HG02642 (cell line): ENCODE measurements at regions not wholly inside any gene's neighbourhood (a gene's known extent, or its start where the extent isn't known, plus 50 kb on each side); places are given as distances from the start of the nearest gene placed in this dataset.
A peak's percentile ranks its signal among the peaks of the same experiment; 100 is the strongest.
"Not testable (repeated sequence)": the region's sequence is repeated elsewhere in the genome, so short reads cannot be mapped to it uniquely, and the experiment has no call there.

Source experiments
- ATAC-seq: cut with Tn5 transposase; IDR thresholded peaks from one replicate; pipeline ENCODE4 v1.9.1; 2021; ENCODE audit warnings: mild to moderate bottlenecking; ENCODE audit not compliant: unreplicated experiment, poor library complexity

- ATAC-seq = no peak
Observed at GRCh38 chr1:222195857-222196256, 352.0 kb downstream of the HHIPL2 start.

- no peak for ATAC-seq
Observed at GRCh38 chr1:222189218-222189617, 358.7 kb downstream of the HHIPL2 start.

GRCh38 chr1:222187566-222188332 lies 360.2 kb downstream of the HHIPL2 start:
- ATAC-seq = no peak

GRCh38 chr1:222182641-222183040 lies 365.3 kb downstream of the HHIPL2 start:
- no peak for ATAC-seq

- ATAC-seq = no peak
Observed at GRCh38 chr1:222181191-222181590, 366.7 kb downstream of the HHIPL2 start.

GRCh38 chr1:222177496-222177895 lies 370.4 kb downstream of the HHIPL2 start:
- not testable (repeated sequence) for ATAC-seq

- ATAC-seq = peak; percentile 62
Observed at GRCh38 chr1:222171005-222171404, 376.9 kb downstream of the HHIPL2 start.

- no peak for ATAC-seq
Observed at GRCh38 chr1:222168621-222169020, 379.3 kb downstream of the HHIPL2 start.

- ATAC-seq = no peak
Observed at GRCh38 chr1:222167896-222168295, 380.0 kb downstream of the HHIPL2 start.

- peak; percentile 58 for ATAC-seq
Observed at GRCh38 chr1:222167111-222167510, 380.8 kb downstream of the HHIPL2 start.

GRCh38 chr1:222165629-222166028 lies 382.3 kb downstream of the HHIPL2 start:
- ATAC-seq = no peak

GRCh38 chr1:222163895-222164294 lies 384.0 kb downstream of the HHIPL2 start:
- ATAC-seq = no peak

- ATAC-seq = no peak
Observed at GRCh38 chr1:222161676-222162075, 386.2 kb downstream of the HHIPL2 start.

- no peak for ATAC-seq
Observed at GRCh38 chr1:222157612-222158011, 390.3 kb downstream of the HHIPL2 start.

- ATAC-seq = no peak
Observed at GRCh38 chr1:222140206-222140605, 398.3 kb upstream of the DUSP10 start.

GRCh38 chr1:222138095-222138494 lies 396.2 kb upstream of the DUSP10 start:
- ATAC-seq = no peak

- ATAC-seq = no peak
Observed at GRCh38 chr1:222136869-222137268, 395.0 kb upstream of the DUSP10 start.

GRCh38 chr1:222129041-222129440 lies 387.2 kb upstream of the DUSP10 start:
- no peak for ATAC-seq

- ATAC-seq = no peak
Observed at GRCh38 chr1:222127526-222128152, 385.8 kb upstream of the DUSP10 start.

GRCh38 chr1:222127096-222127495 lies 385.2 kb upstream of the DUSP10 start:
- ATAC-seq = no peak

GRCh38 chr1:222126052-222126451 lies 384.2 kb upstream of the DUSP10 start:
- no peak for ATAC-seq

- ATAC-seq = no peak
Observed at GRCh38 chr1:222124602-222125001, 382.7 kb upstream of the DUSP10 start.
